H1 (cell line): ENCODE measurements at regions not wholly inside any gene's neighbourhood (a gene's known extent, or its start where the extent isn't known, plus 50 kb on each side); places are given as distances from the start of the nearest gene placed in this dataset.

ENCODE experiments used
- CTCF ChIA-PET: fragments of 300-600 bp; sonication (Branson Sonifier 250); formaldehyde crosslinking; loops from one replicate; lab custom pipeline; 2021; ENCODE audit not compliant: partially characterized antibody; lab: Charles Lee
- POLR2A ChIA-PET: fragments of 300-600 bp; sonication (Branson Sonifier 250); formaldehyde crosslinking; loops from one replicate; lab custom pipeline; 2021; ENCODE audit warnings: inconsistent platforms; ENCODE audit not compliant: partially characterized antibody; lab: Charles Lee
- DNase-seq, 2 experiments: peaks; one replicate each; pipeline versions ENCODE4 v3.0.0 to v3.0.0-alpha.2; 2010 to 2022; ENCODE audit warnings: low spot score in 2 of 2, low read depth in 1 of 2, mixed read lengths in 1 of 2
- FAIRE-seq: peaks from 2 replicates; lab custom pipeline; 2011; peaks lifted over from hg19 to GRCh38; lab: Jason Lieb, UNC
- H2AFZ ChIP-seq: 2 replicates; pipeline ENCODE4 v1.8.1; 2012; ENCODE audit warnings: low read length, inconsistent platforms
- H2AK5ac ChIP-seq: 2 replicates; pipeline ENCODE4 v1.6.1; 2013; ENCODE audit warnings: low read depth, low read length
- H2BK120ac ChIP-seq: replicated peaks from 2 replicates; pipeline ENCODE3; 2013; ENCODE audit warnings: low read depth, low read length, inconsistent platforms
- H2BK12ac ChIP-seq: 2 replicates; pipeline ENCODE4 v1.6.1; 2013; ENCODE audit warnings: low read depth, low read length
- H2BK15ac ChIP-seq: 2 replicates; pipeline ENCODE4 v1.6.1; 2013; ENCODE audit warnings: low read length
- H2BK20ac ChIP-seq: 2 replicates; pipeline ENCODE4 v1.6.1; 2013; ENCODE audit warnings: low read length
- H2BK5ac ChIP-seq: 2 replicates; pipeline ENCODE4 v1.6.1; 2013; ENCODE audit warnings: low read depth, low read length
- H3K14ac ChIP-seq: 2 replicates; pipeline ENCODE4 v1.6.1; 2013; ENCODE audit warnings: inconsistent platforms; ENCODE audit not compliant: insufficient read length
- H3K18ac ChIP-seq: 2 replicates; pipeline ENCODE4 v1.6.1; 2013; ENCODE audit warnings: low read length; ENCODE audit errors: extremely low read depth
- H3K23ac ChIP-seq: 2 replicates; pipeline ENCODE4 v1.6.1; 2013; ENCODE audit warnings: inconsistent platforms; ENCODE audit not compliant: insufficient read length
- H3K23me2 ChIP-seq: 2 replicates; pipeline ENCODE4 v1.6.1; 2013; ENCODE audit warnings: low read depth, low read length
- H3K27ac ChIP-seq: 2 replicates; pipeline ENCODE4 v1.6.1; 2011; ENCODE audit warnings: low read depth, low read length, inconsistent platforms
- H3K27me3 ChIP-seq, 4 experiments: replicated peaks in 1 of 4; 1 replicate in 1 of 4; 2 replicates in 3 of 4; pipeline versions ENCODE4 v1.6.1 to v1.8.1; 2011 to 2013; ENCODE audit warnings: low read length in 3 of 4, mild to moderate bottlenecking in 3 of 4, inconsistent platforms in 2 of 4, mixed read lengths in 2 of 4, moderate library complexity in 1 of 4; ENCODE audit not compliant: control insufficient read depth in 3 of 4, insufficient read depth in 3 of 4; ENCODE audit errors: extremely low read depth in 1 of 4
- H3K36me3 ChIP-seq, 4 experiments: 2 replicates each; pipeline versions ENCODE4 v1.6.1 to v1.8.1; 2011 to 2013; ENCODE audit warnings: mild to moderate bottlenecking in 4 of 4, low read length in 3 of 4, moderate library complexity in 2 of 4, control low read depth in 1 of 4, inconsistent platforms in 1 of 4; ENCODE audit not compliant: insufficient read depth in 4 of 4, control insufficient read depth in 2 of 4
- H3K4ac ChIP-seq: replicated peaks from 2 replicates; pipeline ENCODE3; 2013; ENCODE audit warnings: low read length, low read depth, mixed read lengths, inconsistent platforms; ENCODE audit not compliant: insufficient read length
- H3K4me1 ChIP-seq, 4 experiments: replicated peaks in 1 of 4; 1 replicate in 1 of 4; 2 replicates in 3 of 4; pipeline versions ENCODE4 v1.6.1 to v1.8.1; 2011 to 2013; ENCODE audit warnings: low read length in 3 of 4, inconsistent platforms in 2 of 4, mixed read lengths in 1 of 4; ENCODE audit not compliant: insufficient read depth in 4 of 4, control insufficient read depth in 3 of 4
- H3K4me2 ChIP-seq, 2 experiments: 2 replicates each; pipeline versions ENCODE4 v1.6.1 to v1.8.1; 2011 to 2013; ENCODE audit warnings: low read depth in 2 of 2, low read length in 2 of 2, control low read depth in 1 of 2, inconsistent platforms in 1 of 2, mild to moderate bottlenecking in 1 of 2; ENCODE audit not compliant: insufficient read depth in 1 of 2
- H3K4me3 ChIP-seq, 4 experiments: fragments of 200-600, 300-600 bp in 1 of 4; sonication (generic), shearing (Covaris generic), sonication (Bioruptor Twin) in 1 of 4; 2 replicates each; pipeline versions ENCODE4 v1.5.1 to v1.8.1; 2011 to 2016; ENCODE audit warnings: low read length in 4 of 4, low read depth in 3 of 4, control low read depth in 2 of 4, inconsistent platforms in 2 of 4, mild to moderate bottlenecking in 2 of 4, mixed read lengths in 1 of 4, moderate library complexity in 1 of 4; ENCODE audit not compliant: insufficient read depth in 2 of 4; ENCODE audit errors: extremely low read depth in 1 of 4
- H3K56ac ChIP-seq: replicated peaks from 2 replicates; pipeline ENCODE3; 2013; ENCODE audit warnings: low read depth, mild to moderate bottlenecking, mixed read lengths, low read length, inconsistent platforms; ENCODE audit not compliant: insufficient read length
- H3K79me1 ChIP-seq: 2 replicates; pipeline ENCODE4 v1.6.1; 2013; ENCODE audit warnings: low read depth, low read length, control low read depth
- H3K79me2 ChIP-seq, 2 experiments: 2 replicates each; pipeline versions ENCODE4 v1.6.1 to v1.8.1; 2012 to 2013; ENCODE audit warnings: low read length in 2 of 2, mild to moderate bottlenecking in 2 of 2, inconsistent platforms in 1 of 2; ENCODE audit not compliant: insufficient read depth in 2 of 2, control insufficient read depth in 1 of 2
- H3K9ac ChIP-seq, 4 experiments: replicated peaks in 1 of 4; 1 replicate in 1 of 4; 2 replicates in 3 of 4; pipeline versions ENCODE4 v1.6.1 to v1.8.1; 2011 to 2013; ENCODE audit warnings: low read depth in 3 of 4, low read length in 3 of 4, control low read depth in 2 of 4, mild to moderate bottlenecking in 2 of 4, moderate library complexity in 2 of 4, inconsistent platforms in 1 of 4; ENCODE audit errors: extremely low read depth in 1 of 4
- H3K9me3 ChIP-seq, 2 experiments: 2 replicates each; pipeline versions ENCODE4 v1.6.1 to v1.8.1; 2012 to 2013; ENCODE audit warnings: mild to moderate bottlenecking in 2 of 2, moderate library complexity in 2 of 2, control low read depth in 1 of 2, inconsistent platforms in 1 of 2, low read depth in 1 of 2, low read length in 1 of 2, mixed read lengths in 1 of 2; ENCODE audit not compliant: insufficient read depth in 2 of 2
- H4K20me1 ChIP-seq, 2 experiments: replicated peaks in 1 of 2; 2 replicates each; pipeline versions ENCODE3 to v1.8.1; 2011 to 2013; ENCODE audit warnings: inconsistent platforms in 2 of 2, low read length in 2 of 2, mild to moderate bottlenecking in 1 of 2; ENCODE audit not compliant: insufficient read depth in 2 of 2, control insufficient read depth in 1 of 2
- H4K5ac ChIP-seq: 2 replicates; pipeline ENCODE4 v1.6.1; 2013; ENCODE audit warnings: low read length, low read depth, mixed read lengths, inconsistent platforms; ENCODE audit not compliant: insufficient read length
- H4K8ac ChIP-seq: 2 replicates; pipeline ENCODE4 v1.8.0; 2013; ENCODE audit warnings: mild to moderate bottlenecking, moderate library complexity, low read length, inconsistent platforms; ENCODE audit not compliant: insufficient read depth; ENCODE audit errors: extremely low read depth
- H4K91ac ChIP-seq: replicated peaks from 2 replicates; pipeline ENCODE3; 2013; ENCODE audit warnings: low read length, mixed read lengths, inconsistent platforms; ENCODE audit not compliant: insufficient read length
- BRCA1 ChIP-seq: IDR thresholded peaks from 2 replicates; pipeline ENCODE4 v1.6.1; 2012; ENCODE audit warnings: low read depth, low read length, improper control_type of control experiment
- E2F6 ChIP-seq: IDR thresholded peaks from 2 replicates; pipeline ENCODE4 v1.6.1; 2012; ENCODE audit warnings: inconsistent platforms
- GTF2F1 ChIP-seq: IDR thresholded peaks from 2 replicates; pipeline ENCODE4 v1.6.1; 2012; ENCODE audit warnings: low read depth, low read length, improper control_type of control experiment, borderline replicate concordance
- HDAC2 ChIP-seq, 2 experiments: fragments of 300-600 bp in 1 of 2; sonication (generic) in 1 of 2; IDR thresholded peaks; 2 replicates each; pipeline ENCODE4 v1.6.1; 2011 to 2012; ENCODE audit warnings: low read depth in 2 of 2, low read length in 2 of 2, mild to moderate bottlenecking in 2 of 2, moderate library complexity in 2 of 2, borderline replicate concordance in 1 of 2, inconsistent platforms in 1 of 2
- PHF8 ChIP-seq: fragments of 200-600 bp; sonication (generic); conservative IDR thresholded peaks from 2 replicates; pipeline ENCODE4 v1.7.1; 2012; ENCODE audit warnings: low read depth, mild to moderate bottlenecking, inconsistent platforms, low read length, moderate library complexity
- RBBP5 ChIP-seq: IDR thresholded peaks from 2 replicates; pipeline ENCODE4 v1.7.1; 2012; ENCODE audit warnings: low read depth, mild to moderate bottlenecking, inconsistent platforms, low read length, moderate library complexity, borderline replicate concordance
- RFX5 ChIP-seq: IDR thresholded peaks from 2 replicates; pipeline ENCODE4 v1.6.1; 2011; ENCODE audit warnings: low read depth, low read length, improper control_type of control experiment, borderline replicate concordance
- RXRA ChIP-seq: IDR thresholded peaks from 2 replicates; pipeline ENCODE4 v1.6.1; 2011; ENCODE audit warnings: low read depth, mild to moderate bottlenecking, low read length, moderate library complexity; ENCODE audit not compliant: insufficient read depth
- SP2 ChIP-seq: IDR thresholded peaks from 2 replicates; pipeline ENCODE4 v1.6.1; 2012; ENCODE audit warnings: mild to moderate bottlenecking, low read length, inconsistent platforms
- SP4 ChIP-seq: IDR thresholded peaks from 2 replicates; pipeline ENCODE4 v1.6.1; 2012; ENCODE audit warnings: low read length, inconsistent platforms
- TEAD4 ChIP-seq: IDR thresholded peaks from 2 replicates; pipeline ENCODE4 v1.6.1; 2012; ENCODE audit warnings: low read depth, low read length, inconsistent platforms, mixed read lengths
- YY1 ChIP-seq: IDR thresholded peaks from 2 replicates; pipeline ENCODE4 v1.6.1; 2011; ENCODE audit warnings: low read depth, mild to moderate bottlenecking, low read length
- WGBS, 2 experiments: shearing (Covaris generic) in 1 of 2; methylation state at CpG; one replicate each; pipeline versions ENCODE4 v1.1.6 to v1.1.7; 2013 to 2015; ENCODE audit warnings: low lambda C conversion rate in 2 of 2, mixed read lengths in 2 of 2, inconsistent platforms in 1 of 2, low coverage in 1 of 2, missing lambda C conversion rate in 1 of 2; ENCODE audit not compliant: insufficient replicate concordance in 2 of 2, insufficient coverage in 1 of 2, insufficient read length in 1 of 2; ENCODE audit errors: extremely low coverage in 1 of 2, missing lambda C conversion rate in 1 of 2; 5-methylcytosine and 5-hydroxymethylcytosine counted together

GRCh38 chr2:204023088-204023487 is 86.5 kb downstream of the ICOS start:
- Histone ChIP-seq H3K9ac (no peak overlapping the region), H3K4me1 (no peaks in the 10 kb centered on the region), H3K36me3 (no peaks in the 10 kb centered on the region), H3K23me2 (no peaks in the 10 kb centered on the region), H3K14ac (no peak overlapping the region), H2BK12ac (no peak overlapping the region), H2BK20ac (no peak overlapping the region), H3K27me3 (no peaks in the 10 kb centered on the region; a peak in 1 of 7 replicates), H3K4me2 (no peak overlapping the region), H4K5ac (no peak overlapping the region), H3K4me3 (no peak overlapping the region), H3K27ac (no peak overlapping the region), H2BK120ac (no peak overlapping the region), H4K91ac (no peak overlapping the region), H3K23ac (no peak overlapping the region), H3K56ac (no peak overlapping the region), H4K8ac (no peak overlapping the region), H2BK5ac (no peak overlapping the region), H3K9me3 (no peaks in the 10 kb centered on the region), H3K79me2 (no peaks in the 10 kb centered on the region), H2BK15ac (no peak overlapping the region), H2AFZ (no peak overlapping the region), H3K79me1 (no peaks in the 10 kb centered on the region), H4K20me1 (no peaks in the 10 kb centered on the region), H3K18ac (no peak overlapping the region), H3K4ac (no peak overlapping the region), H2AK5ac (no peak overlapping the region)
- FAIRE-seq, result no peak
- ChIA-PET POLR2A (no interaction called here), CTCF (interaction anchor here (0.5 to 6.0 kb wide), 12 partner anchors 9 to 1826 kb away, joined by 3 to 36 read pairs (median 3); no protein-coding TSS in a partner anchor)
- DNase-seq, result no peak
- WGBS, 2 experiments, result 65% methylated on average over 1 of the region's 1 CpG; no CpG with 5 or more reads in 1 of the 2 experiments
- TF ChIP-seq YY1 (no peak), RFX5 (no peak), HDAC2 (IDR thresholded peaks at IDR 0.05; ENCODE audit: borderline replicate concordance in 1 of 2, low read depth in 2 of 2, low read length in 2 of 2) (no peak), RXRA (no peak), PHF8 (no peak), BRCA1 (no peak), SP2 (no peak), GTF2F1 (no peak), SP4 (no peak), E2F6 (no peak), RBBP5 (no peak), TEAD4 (no peak)
